Esophagus squamous epithelium (tissue), 5 donors: ENCODE measurements at regions not wholly inside any gene's neighbourhood (a gene's known extent, or its start where the extent isn't known, plus 50 kb on each side); places are given as distances from the start of the nearest gene placed in this dataset.
"Not testable (repeated sequence)": the region's sequence is repeated elsewhere in the genome, so short reads cannot be mapped to it uniquely, and the experiment has no call there.

ENCODE experiments used
- DNase-seq: peaks from one replicate; lab custom pipeline; 2025; lab: John Stamatoyannopoulos, UW
- H3K27ac ChIP-seq, 4 donors: fragments of 200-600 bp; sonication (generic); one replicate each; pipeline ENCODE4 v1.5.1; 2016 to 2019; ENCODE audit warnings: mild to moderate bottlenecking in 1 of 4
- H3K27me3 ChIP-seq, 4 donors: fragments of 200-600 bp; sonication (generic); 1 replicate in 3 of 4; 2 replicates in 1 of 4; pipeline versions ENCODE4 v1.5.1 to v1.6.0; 2017 to 2021; ENCODE audit warnings: antibody characterized with exemption in 1 of 4
- H3K36me3 ChIP-seq, 3 donors: fragments of 200-600 bp; sonication (generic); one replicate each; pipeline ENCODE4 v1.5.1; 2016 to 2019
- H3K4me1 ChIP-seq, 3 donors: fragments of 200-600 bp; sonication (generic); one replicate each; pipeline ENCODE4 v1.5.1; 2017 to 2019
- H3K4me3 ChIP-seq, 4 donors: fragments of 200-600 bp; sonication (generic); 1 replicate in 3 of 4; 2 replicates in 1 of 4; pipeline ENCODE4 v1.5.1; 2016 to 2019; ENCODE audit warnings: mild to moderate bottlenecking in 2 of 4, moderate library complexity in 1 of 4
- H3K9me3 ChIP-seq, 3 donors: fragments of 200-600 bp; sonication (generic); one replicate each; pipeline ENCODE4 v1.5.1; 2016 to 2019
- CTCF ChIP-seq, 6 experiments: fragments of 450-650 bp in 4 of 6; fragments of 200-600 bp in 2 of 6; sonication (generic) in 2 of 6; IDR thresholded peaks; one replicate each; pipeline ENCODE4 v1.5.1; 2016 to 2019; ENCODE audit warnings: antibody characterized with exemption in 6 of 6, mild to moderate bottlenecking in 4 of 6, moderate library complexity in 4 of 6
- POLR2A ChIP-seq, 4 donors: fragments of 450-650 bp; IDR thresholded peaks; one replicate each; pipeline ENCODE4 v1.6.1; 2017; ENCODE audit warnings: antibody characterized with exemption in 4 of 4, mild to moderate bottlenecking in 4 of 4, moderate library complexity in 3 of 4
- WGBS, 2 donors: methylation state at CpG; one replicate each; pipeline ENCODE4 v1.1.5; 2018; 5-methylcytosine and 5-hydroxymethylcytosine counted together
- intact Hi-C: fragments of 100-400 bp; cut with DNase I; formaldehyde crosslinking; loops from one replicate; pipeline ENCODE4 v1.15.0; 2022
- donor health status: DM: yes; HTN: yes; CAD: no.

- TF ChIP-seq POLR2A (IDR thresholded peaks at IDR 0.05) (no peak), CTCF (IDR thresholded peaks at IDR 0.05) (no peak)
- intact Hi-C loops, result no loop called here
- Histone ChIP-seq H3K27ac (no peak overlapping the region), H3K9me3 (no peaks in the 10 kb centered on the region), H3K4me3 (no peak overlapping the region), H3K36me3 (no peaks in the 10 kb centered on the region), H3K27me3 (peaks cover 0 to 43% (median 0%) of the 10 kb centered on the region in 4 donors), H3K4me1 (no peaks in the 10 kb centered on the region)
- 74 to 78% methylated on average over 7 of the region's 7 CpGs for WGBS, 2 donors
- no peak for DNase-seq
Observed at GRCh38 chr3:186444974-186445373, 82.9 kb upstream of the DGKG start.

GRCh38 chr3:186444288-186444687 is 82.3 kb upstream of the DGKG start:
- Histone ChIP-seq H3K27ac (no peak overlapping the region), H3K4me3 (no peak overlapping the region), H3K27me3 (peaks cover 0 to 37% (median 0%) of the 10 kb centered on the region in 4 donors), H3K9me3 (no peaks in the 10 kb centered on the region), H3K4me1 (no peaks in the 10 kb centered on the region), H3K36me3 (no peaks in the 10 kb centered on the region)
- TF ChIP-seq CTCF (IDR thresholded peaks at IDR 0.05), result no peak
- TF ChIP-seq POLR2A (IDR thresholded peaks at IDR 0.05), result no peak
- no peak for DNase-seq
- intact Hi-C loops, result no loop called here

GRCh38 chr3:186442979-186443378 is 80.9 kb upstream of the DGKG start:
- DNase-seq, H3K36me3 ChIP-seq, intact Hi-C loops, H3K4me1 ChIP-seq, H3K9me3 ChIP-seq, H3K4me3 ChIP-seq, H3K27ac ChIP-seq: not testable (repeated sequence)
- peaks cover 0 to 32% (median 0%) of the 10 kb centered on the region in 4 donors for H3K27me3 ChIP-seq
- WGBS, 2 donors, result 79 to 80% methylated on average over 7 to 9 of the region's 9 CpGs

GRCh38 chr3:186442162-186442561 is 80.1 kb upstream of the DGKG start:
- 61 to 69% methylated on average over 2 of the region's 2 CpGs for WGBS, 2 donors
- no peaks in the 10 kb centered on the region for H3K9me3 ChIP-seq
- peaks cover 0 to 24% (median 0%) of the 10 kb centered on the region in 4 donors for H3K27me3 ChIP-seq
- no peak for DNase-seq
- no peaks in the 10 kb centered on the region for H3K36me3 ChIP-seq
- H3K4me3 ChIP-seq, result no peak overlapping the region
- H3K27ac ChIP-seq, result no peak overlapping the region
- no peak for TF ChIP-seq POLR2A (IDR thresholded peaks at IDR 0.05)
- no peak for TF ChIP-seq CTCF (IDR thresholded peaks at IDR 0.05)
- intact Hi-C loops, result no loop called here
- no peaks in the 10 kb centered on the region for H3K4me1 ChIP-seq

- H3K4me1 ChIP-seq, result no peaks in the 10 kb centered on the region
- H3K27ac ChIP-seq, result no peak overlapping the region
Observed at GRCh38 chr3:186440891-186441290, 78.9 kb upstream of the DGKG start.

More at GRCh38 chr3:186440891-186441290, 78.9 kb upstream of the DGKG start:
- Histone ChIP-seq H3K4me3 (no peak overlapping the region), H3K9me3 (no peaks in the 10 kb centered on the region), H3K27me3 (peaks cover 0 to 15% (median 0%) of the 10 kb centered on the region in 4 donors), H3K36me3 (no peaks in the 10 kb centered on the region)
- no peak for TF ChIP-seq POLR2A (IDR thresholded peaks at IDR 0.05)
- no peak for TF ChIP-seq CTCF (IDR thresholded peaks at IDR 0.05)
- no peak for DNase-seq
- intact Hi-C loops, result no loop called here
- 78 to 87% methylated on average over 3 of the region's 3 CpGs for WGBS, 2 donors
